DOHH2 (cell line): ENCODE measurements at regions not wholly inside any gene's neighbourhood (a gene's known extent, or its start where the extent isn't known, plus 50 kb on each side); places are given as distances from the start of the nearest gene placed in this dataset.

Experiments used
- CTCF ChIP-seq: fragments of 200-600 bp; sonication (generic); IDR thresholded peaks from one replicate; pipeline ENCODE4 v1.5.1; 2014; ENCODE audit warnings: antibody characterized with exemption, mild to moderate bottlenecking, low read depth, low read length; ENCODE audit not compliant: poor library complexity, severe bottlenecking
- EZH2phosphoT487 ChIP-seq: fragments of 200-600 bp; sonication (generic); IDR thresholded peaks from 2 replicates; pipeline ENCODE4 v1.6.1; 2017; ENCODE audit warnings: borderline replicate concordance, mild to moderate bottlenecking, antibody characterized with exemption, low read length, moderate library complexity, mixed read lengths

GRCh38 chr2:147711031-147711430 is 133.8 kb upstream of the ACVR2A start:
- TF ChIP-seq CTCF = no peak
- TF ChIP-seq EZH2phosphoT487 = no peak
